Neuronal stem cell (in vitro differentiated cells): ENCODE measurements at regions not wholly inside any gene's neighbourhood (a gene's known extent, or its start where the extent isn't known, plus 50 kb on each side); places are given as distances from the start of the nearest gene placed in this dataset.
A peak's percentile ranks its signal among the peaks of the same experiment; 100 is the strongest.

Source experiments
- DNase-seq: peaks from one replicate; pipeline ENCODE4 v3.0.0-alpha.2; 2013; ENCODE audit warnings: low spot score
- H2AFZ ChIP-seq: one replicate; pipeline ENCODE4 v1.6.1; 2013; ENCODE audit warnings: mild to moderate bottlenecking, low read length, inconsistent platforms
- H2AK5ac ChIP-seq: 2 replicates; pipeline ENCODE4 v1.6.1; 2013; ENCODE audit warnings: low read depth, mild to moderate bottlenecking, inconsistent platforms, low read length, moderate library complexity, mixed read lengths
- H2BK120ac ChIP-seq: 2 replicates; pipeline ENCODE4 v1.6.1; 2013; ENCODE audit warnings: low read depth, mild to moderate bottlenecking, inconsistent platforms, low read length, moderate library complexity, mixed read lengths
- H2BK12ac ChIP-seq: one replicate; pipeline ENCODE4 v1.6.1; 2013; ENCODE audit warnings: low read length, inconsistent platforms
- H2BK15ac ChIP-seq: 2 replicates; pipeline ENCODE4 v1.6.1; 2013; ENCODE audit warnings: mild to moderate bottlenecking, low read length, inconsistent platforms, mixed read lengths
- H2BK5ac ChIP-seq: one replicate; pipeline ENCODE4 v1.6.1; 2013; ENCODE audit warnings: inconsistent platforms, mild to moderate bottlenecking, low read length, moderate library complexity
- H3K14ac ChIP-seq: one replicate; pipeline ENCODE4 v1.6.1; 2013; ENCODE audit warnings: low read length, inconsistent platforms
- H3K18ac ChIP-seq: 2 replicates; pipeline ENCODE4 v1.6.1; 2013; ENCODE audit warnings: low read length, inconsistent platforms
- H3K23ac ChIP-seq: 2 replicates; pipeline ENCODE4 v1.6.1; 2013; ENCODE audit warnings: low read depth, mild to moderate bottlenecking, mixed read lengths, low read length, inconsistent platforms; ENCODE audit not compliant: poor library complexity
- H3K27ac ChIP-seq: replicated peaks from 3 replicates; pipeline ENCODE4 v1.5.1; 2013; ENCODE audit warnings: low read length, inconsistent platforms
- H3K27me3 ChIP-seq, 3 experiments: 2 replicates each; pipeline ENCODE4 v1.6.1; 2013; ENCODE audit warnings: low read length in 3 of 3, mild to moderate bottlenecking in 2 of 3, inconsistent platforms in 1 of 3, low read depth in 1 of 3, mixed read lengths in 1 of 3, moderate library complexity in 1 of 3; ENCODE audit not compliant: control insufficient read depth in 3 of 3, insufficient read depth in 3 of 3
- H3K36me3 ChIP-seq, 2 donors: replicated peaks in 1 of 2; 2 replicates each; pipeline ENCODE4 v1.6.1; 2013; ENCODE audit warnings: low read length in 2 of 2; ENCODE audit not compliant: control insufficient read depth in 2 of 2, insufficient read depth in 2 of 2
- H3K4ac ChIP-seq: 2 replicates; pipeline ENCODE4 v1.6.1; 2013; ENCODE audit warnings: inconsistent platforms, mild to moderate bottlenecking, low read length, moderate library complexity
- H3K4me1 ChIP-seq, 2 donors: 1 replicate in 1 of 2; 2 replicates in 1 of 2; pipeline ENCODE4 v1.6.1; 2013; ENCODE audit warnings: low read length in 2 of 2, low read depth in 1 of 2; ENCODE audit not compliant: control insufficient read depth in 2 of 2, insufficient read depth in 1 of 2
- H3K4me2 ChIP-seq: one replicate; pipeline ENCODE4 v1.6.1; 2013; ENCODE audit warnings: mild to moderate bottlenecking, low read length, inconsistent platforms; ENCODE audit not compliant: insufficient read depth, poor library complexity, severe bottlenecking
- H3K4me3 ChIP-seq, 2 donors: 2 replicates each; pipeline ENCODE4 v1.5.1; 2013; ENCODE audit warnings: low read length in 2 of 2, mild to moderate bottlenecking in 2 of 2, inconsistent platforms in 1 of 2, moderate library complexity in 1 of 2
- H3K79me1 ChIP-seq: one replicate; pipeline ENCODE4 v1.6.1; 2013; ENCODE audit warnings: low read depth, mild to moderate bottlenecking, inconsistent platforms, low read length, moderate library complexity
- H3K9ac ChIP-seq: one replicate; pipeline ENCODE4 v1.6.1; 2013; ENCODE audit warnings: mild to moderate bottlenecking, low read depth, low read length, inconsistent platforms; ENCODE audit not compliant: poor library complexity
- H3K9me3 ChIP-seq, 2 donors: replicated peaks in 1 of 2; 2 replicates each; pipeline versions ENCODE3 to v1.6.1; 2013; ENCODE audit warnings: low read length in 2 of 2, mild to moderate bottlenecking in 2 of 2, inconsistent platforms in 1 of 2, low read depth in 1 of 2, mixed read lengths in 1 of 2, moderate library complexity in 1 of 2; ENCODE audit not compliant: control insufficient read depth in 2 of 2, insufficient read depth in 1 of 2
- H4K8ac ChIP-seq: one replicate; pipeline ENCODE4 v1.6.1; 2013; ENCODE audit warnings: low read depth, mild to moderate bottlenecking, inconsistent platforms, low read length, moderate library complexity
- H4K91ac ChIP-seq: one replicate; pipeline ENCODE4 v1.6.1; 2013; ENCODE audit warnings: low read length, low read depth, mild to moderate bottlenecking, inconsistent platforms; ENCODE audit not compliant: poor library complexity
- WGBS, 2 donors: extraction: QIAGEN DNeasy Blood & Tissue Kit; methylation state at CpG; one replicate each; pipeline ENCODE4 v1.1.7; 2013; ENCODE audit warnings: missing lambda C conversion rate in 2 of 2, mixed read lengths in 1 of 2; ENCODE audit not compliant: insufficient read length in 2 of 2, insufficient replicate concordance in 1 of 2; ENCODE audit errors: extremely low coverage in 2 of 2; 5-methylcytosine and 5-hydroxymethylcytosine counted together

DNA sequence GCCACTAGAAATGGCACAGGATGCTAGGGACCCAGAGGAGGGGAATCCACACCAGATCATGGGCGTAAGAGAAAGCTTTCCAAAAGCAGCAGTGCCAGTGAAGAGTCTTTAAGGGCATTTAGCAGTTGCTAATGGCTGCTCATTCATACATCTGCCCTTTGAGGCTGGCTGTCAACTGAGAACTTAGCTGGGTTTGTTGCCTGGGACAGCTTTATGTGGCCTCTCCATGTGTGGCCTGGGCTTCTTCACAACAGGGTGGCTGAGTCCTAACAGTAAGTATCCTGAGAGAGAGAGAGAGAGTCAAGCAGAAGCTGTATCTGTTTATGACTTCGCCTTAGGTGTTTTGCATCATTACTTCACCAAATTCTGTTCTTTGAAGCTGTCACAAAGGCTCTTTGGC is 286.1 kb upstream of the KCNJ16 start:
- DNase-seq, result no peak

GRCh38 chr17:69796078-69796477 is 278.9 kb upstream of the KCNJ16 start:
- H3K4me2 ChIP-seq, result no peak overlapping the region
- H3K4me1 ChIP-seq, result no peaks in the 10 kb centered on the region
- H3K14ac ChIP-seq, result no peak overlapping the region
- WGBS, 2 donors, result no CpG with 5 or more reads among the region's 1 CpG
- no peaks in the 10 kb centered on the region for H3K27me3 ChIP-seq
- no peak overlapping the region for H2BK120ac ChIP-seq
- no peak overlapping the region for H3K4me3 ChIP-seq
- DNase-seq, result no peak
- H3K4ac ChIP-seq, result no peak overlapping the region
- H2AK5ac ChIP-seq, result no peak overlapping the region
- H3K36me3 ChIP-seq, result no peaks in the 10 kb centered on the region
- no peak overlapping the region for H4K8ac ChIP-seq
- H3K27ac ChIP-seq, result no peak overlapping the region
- no peak overlapping the region for H3K9ac ChIP-seq
- no peak overlapping the region for H2BK15ac ChIP-seq
- H3K23ac ChIP-seq, result no peak overlapping the region
- no peak overlapping the region for H2AFZ ChIP-seq
- H3K79me1 ChIP-seq, result peaks cover 2% of the 10 kb centered on the region
- H3K18ac ChIP-seq, result no peak overlapping the region
- no peak overlapping the region for H2BK12ac ChIP-seq
- peaks cover 0 to 7% of the 10 kb centered on the region in 2 donors for H3K9me3 ChIP-seq
- H2BK5ac ChIP-seq, result no peak overlapping the region
- no peak overlapping the region for H4K91ac ChIP-seq

More for the DNA sequence above, 286.1 kb upstream of the KCNJ16 start:
- H3K18ac ChIP-seq, result no peak overlapping the region
- no peak overlapping the region for H2BK120ac ChIP-seq
- no peak overlapping the region for H3K9ac ChIP-seq
- no peak overlapping the region for H3K4me2 ChIP-seq
- WGBS, 2 donors, result no CpG with 5 or more reads among the region's 2 CpGs
- H3K9me3 ChIP-seq, result no peaks in the 10 kb centered on the region
- no peak overlapping the region for H2AK5ac ChIP-seq
- no peak overlapping the region for H3K23ac ChIP-seq
- H3K4me3 ChIP-seq, result no peak overlapping the region
- H3K4ac ChIP-seq, result no peak overlapping the region
- H3K4me1 ChIP-seq, result peaks cover 0 to 1% of the 10 kb centered on the region in 2 donors
- H4K8ac ChIP-seq, result no peak overlapping the region
- no peak overlapping the region for H2AFZ ChIP-seq
- peaks cover 2% of the 10 kb centered on the region for H3K79me1 ChIP-seq
- no peak overlapping the region for H2BK15ac ChIP-seq
- no peak overlapping the region for H2BK12ac ChIP-seq
- no peaks in the 10 kb centered on the region for H3K27me3 ChIP-seq
- no peaks in the 10 kb centered on the region for H3K36me3 ChIP-seq
- H3K27ac ChIP-seq, result no peak overlapping the region
- no peak overlapping the region for H3K14ac ChIP-seq
- no peak overlapping the region for H2BK5ac ChIP-seq
- H4K91ac ChIP-seq, result no peak overlapping the region

- Histone ChIP-seq H2BK15ac (no peak overlapping the region), H3K4me2 (no peak overlapping the region), H3K23ac (no peak overlapping the region), H3K36me3 (no peaks in the 10 kb centered on the region), H4K8ac (no peak overlapping the region), H2BK120ac (no peak overlapping the region), H2AFZ (no peak overlapping the region), H3K9ac (no peak overlapping the region), H2BK5ac (no peak overlapping the region), H3K27me3 (no peaks in the 10 kb centered on the region), H3K4me3 (no peak overlapping the region), H2BK12ac (no peak overlapping the region), H3K4ac (no peak overlapping the region), H3K9me3 (peaks cover 0 to 12% of the 10 kb centered on the region in 2 donors), H3K4me1 (peaks cover 0 to 4% of the 10 kb centered on the region in 2 donors), H2AK5ac (no peak overlapping the region), H3K79me1 (no peaks in the 10 kb centered on the region), H3K14ac (no peak overlapping the region), H3K18ac (peak overlapping the region; percentile 4), H4K91ac (no peak overlapping the region), H3K27ac (no peak overlapping the region)
- no peak for DNase-seq
- no CpG with 5 or more reads among the region's 3 CpGs for WGBS, 2 donors
Observed at GRCh38 chr17:69800870-69801269, 274.2 kb upstream of the KCNJ16 start.

GRCh38 chr17:69801368-69801767 is 273.7 kb upstream of the KCNJ16 start:
- H2BK120ac ChIP-seq, result no peak overlapping the region
- peaks cover 0 to 12% of the 10 kb centered on the region in 2 donors for H3K9me3 ChIP-seq
- H3K36me3 ChIP-seq, result no peaks in the 10 kb centered on the region
- no peak overlapping the region for H2BK15ac ChIP-seq
- H2AFZ ChIP-seq, result no peak overlapping the region
- no peak overlapping the region for H3K9ac ChIP-seq
- WGBS, 2 donors, result no CpG with 5 or more reads among the region's 3 CpGs
- H2BK5ac ChIP-seq, result no peak overlapping the region
- H3K4me2 ChIP-seq, result no peak overlapping the region
- DNase-seq, result no peak
- no peaks in the 10 kb centered on the region for H3K27me3 ChIP-seq
- H3K27ac ChIP-seq, result no peak overlapping the region
- no peak overlapping the region for H3K18ac ChIP-seq
- H3K4ac ChIP-seq, result no peak overlapping the region
- H3K79me1 ChIP-seq, result no peaks in the 10 kb centered on the region
- no peak overlapping the region for H3K23ac ChIP-seq
- no peak overlapping the region for H2AK5ac ChIP-seq
- H3K4me1 ChIP-seq, result peaks cover 0 to 4% of the 10 kb centered on the region in 2 donors
- H4K91ac ChIP-seq, result no peak overlapping the region
- no peak overlapping the region for H4K8ac ChIP-seq
- no peak overlapping the region for H3K4me3 ChIP-seq
- no peak overlapping the region for H2BK12ac ChIP-seq
- H3K14ac ChIP-seq, result no peak overlapping the region
